Psoas muscle (tissue), 7 donors: ENCODE measurements at regions not wholly inside any gene's neighbourhood (a gene's known extent, or its start where the extent isn't known, plus 50 kb on each side); places are given as distances from the start of the nearest gene placed in this dataset.

Experiments
- ATAC-seq, 4 donors: fragments of 200-7000 bp; cut with Tn5 transposase; one replicate each; pipeline ENCODE4 v1.9.1; 2020; ENCODE audit warnings: moderate library complexity in 3 of 4, mild to moderate bottlenecking in 2 of 4
- DNase-seq, 2 donors: peaks; one replicate each; pipeline ENCODE4 v3.0.0-alpha.2; 2020
- H3K27ac ChIP-seq: fragments of 200-600 bp; one replicate; pipeline ENCODE4 v1.8.0; 2022
- H3K27me3 ChIP-seq, 3 donors: fragments of 200-600 bp in 1 of 3; one replicate each; pipeline versions ENCODE4 v1.6.1 to v1.8.0; 2013 to 2022; ENCODE audit warnings: low read length in 2 of 3, mild to moderate bottlenecking in 2 of 3, moderate library complexity in 1 of 3; ENCODE audit not compliant: insufficient read depth in 3 of 3
- H3K36me3 ChIP-seq, 2 donors: fragments of 200-600 bp in 1 of 2; one replicate each; pipeline versions ENCODE4 v1.6.1 to v1.8.0; 2013 to 2022; ENCODE audit warnings: low read depth in 1 of 2, mild to moderate bottlenecking in 1 of 2, moderate library complexity in 1 of 2; ENCODE audit not compliant: insufficient read depth in 1 of 2
- H3K4me1 ChIP-seq: fragments of 200-600 bp; one replicate; pipeline ENCODE4 v1.8.0; 2022
- H3K4me3 ChIP-seq: fragments of 200-600 bp; one replicate; pipeline ENCODE4 v1.8.0; 2022; ENCODE audit warnings: mild to moderate bottlenecking
- H3K9me3 ChIP-seq: fragments of 200-600 bp; one replicate; pipeline ENCODE4 v1.8.0; 2022
- WGBS, 3 donors: extraction: QIAGEN DNeasy Blood & Tissue Kit; methylation state at CpG; one replicate each; pipeline versions ENCODE4 v1.1.6 to v1.1.7; 2013; 5-methylcytosine and 5-hydroxymethylcytosine counted together
- intact Hi-C, 2 donors: fragments of 100-400 bp; cut with DNase I; formaldehyde crosslinking; loops; one replicate each; pipeline versions ENCODE4 v1.11.0 to v1.14.2; 2022
- TF ChIP-seq, protein P1 (sequence below): fragments of 200-600 bp; IDR thresholded peaks from one replicate; pipeline ENCODE4 v1.8.0; 2022; ENCODE audit warnings: antibody characterized with exemption
- donor health status: healthy with polysubstance abuse.
- donor health status: DM: no; HTN: no; CAD: no; lungs with moderate emphysema.
- donor health status: Bipolar disorder and iron deficiency.
- donor health status: healthy.
- donor health status: DM: yes; HTN: yes; CAD: no.
- donor health status: DM: no; HTN: no; CAD: no.
- donor health status: DM: yes; HTN: yes; CAD: no.

DNA sequence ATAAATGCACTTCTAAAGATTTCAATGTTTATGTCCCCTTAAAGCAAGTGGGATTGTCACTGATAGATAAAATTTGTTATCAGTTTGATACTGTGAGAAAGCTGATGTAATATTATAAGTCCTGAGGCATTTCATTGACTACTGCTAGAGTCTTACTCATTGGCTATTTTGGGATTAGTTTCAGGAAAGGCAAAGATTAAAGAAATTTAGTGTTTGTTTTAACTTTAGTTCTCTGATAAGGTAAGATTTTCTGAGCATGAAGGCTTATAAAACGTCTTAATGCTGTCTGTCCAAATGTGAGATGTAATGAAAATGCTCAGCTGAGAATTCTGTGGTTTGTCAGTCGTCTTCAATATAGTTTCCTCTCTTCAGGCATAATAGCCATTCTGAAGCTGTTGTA is 886.4 kb upstream of the CDH2 start:
- intact Hi-C loops, result no loop called here
- TF ChIP-seq, protein P1, sequence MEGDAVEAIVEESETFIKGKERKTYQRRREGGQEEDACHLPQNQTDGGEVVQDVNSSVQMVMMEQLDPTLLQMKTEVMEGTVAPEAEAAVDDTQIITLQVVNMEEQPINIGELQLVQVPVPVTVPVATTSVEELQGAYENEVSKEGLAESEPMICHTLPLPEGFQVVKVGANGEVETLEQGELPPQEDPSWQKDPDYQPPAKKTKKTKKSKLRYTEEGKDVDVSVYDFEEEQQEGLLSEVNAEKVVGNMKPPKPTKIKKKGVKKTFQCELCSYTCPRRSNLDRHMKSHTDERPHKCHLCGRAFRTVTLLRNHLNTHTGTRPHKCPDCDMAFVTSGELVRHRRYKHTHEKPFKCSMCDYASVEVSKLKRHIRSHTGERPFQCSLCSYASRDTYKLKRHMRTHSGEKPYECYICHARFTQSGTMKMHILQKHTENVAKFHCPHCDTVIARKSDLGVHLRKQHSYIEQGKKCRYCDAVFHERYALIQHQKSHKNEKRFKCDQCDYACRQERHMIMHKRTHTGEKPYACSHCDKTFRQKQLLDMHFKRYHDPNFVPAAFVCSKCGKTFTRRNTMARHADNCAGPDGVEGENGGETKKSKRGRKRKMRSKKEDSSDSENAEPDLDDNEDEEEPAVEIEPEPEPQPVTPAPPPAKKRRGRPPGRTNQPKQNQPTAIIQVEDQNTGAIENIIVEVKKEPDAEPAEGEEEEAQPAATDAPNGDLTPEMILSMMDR, result no peak
- Histone ChIP-seq H3K4me3 (no peak overlapping the region), H3K36me3 (no peaks in the 10 kb centered on the region), H3K9me3 (no peaks in the 10 kb centered on the region), H3K27me3 (no peaks in the 10 kb centered on the region), H3K4me1 (no peaks in the 10 kb centered on the region), H3K27ac (no peak overlapping the region)
- 55 to 64% (median 61%) methylated on average over 2 of the region's 2 CpGs for WGBS, 3 donors
- ATAC-seq, result no peak
- DNase-seq, result no peak

DNA sequence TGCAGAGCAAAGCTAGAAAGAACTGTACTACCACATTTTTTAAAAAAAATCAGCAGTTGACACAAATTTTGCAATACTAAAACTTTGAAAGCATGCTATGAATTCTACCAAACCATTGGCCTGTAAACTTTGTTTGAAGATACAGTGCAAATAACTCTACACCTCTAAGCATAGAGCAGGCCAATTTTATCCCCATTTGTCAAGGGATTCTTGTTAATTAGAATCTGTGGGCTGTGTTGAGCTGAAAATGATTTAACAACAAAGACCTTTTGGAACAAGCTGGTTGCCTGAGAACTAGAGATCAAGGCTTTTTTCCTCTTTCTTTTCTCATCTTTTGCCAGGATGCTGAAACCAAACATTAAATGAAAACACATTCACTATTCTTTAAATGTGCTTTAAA is 886.0 kb upstream of the CDH2 start:
- Histone ChIP-seq H3K36me3 (no peaks in the 10 kb centered on the region), H3K9me3 (no peaks in the 10 kb centered on the region), H3K4me3 (no peak overlapping the region), H3K27ac (no peak overlapping the region), H3K27me3 (no peaks in the 10 kb centered on the region), H3K4me1 (no peaks in the 10 kb centered on the region)
- TF ChIP-seq, protein P1, result no peak
- intact Hi-C loops, result no loop called here
- ATAC-seq, result no peak
- DNase-seq, result no peak

DNA sequence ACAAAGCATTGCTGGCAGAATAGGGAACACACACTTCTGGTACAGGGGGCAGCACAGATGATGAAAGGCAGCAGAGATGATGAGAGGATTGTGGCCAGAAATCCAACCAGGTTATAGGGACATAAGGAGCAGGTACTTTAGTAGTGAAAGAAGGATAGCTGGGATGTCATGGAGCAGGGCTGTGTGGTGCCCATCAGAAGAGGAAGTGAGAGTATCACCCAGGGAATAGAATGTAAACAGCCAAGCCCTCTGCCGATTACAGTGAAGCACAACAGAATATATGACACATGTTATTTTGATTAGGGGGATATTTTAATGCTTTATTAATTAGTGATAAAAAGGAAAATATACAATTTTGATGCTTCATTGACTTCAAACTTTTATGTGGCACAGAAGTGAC is 883.4 kb upstream of the CDH2 start:
- Histone ChIP-seq H3K27me3 (no peaks in the 10 kb centered on the region), H3K36me3 (no peaks in the 10 kb centered on the region), H3K9me3 (no peaks in the 10 kb centered on the region), H3K4me3 (no peak overlapping the region), H3K4me1 (no peaks in the 10 kb centered on the region), H3K27ac (no peak overlapping the region)
- DNase-seq (no peak), ATAC-seq (no peak)
- WGBS, 3 donors, result 62 to 66% (median 63%) methylated on average over 1 of the region's 1 CpG
- TF ChIP-seq, protein P1, result no peak
- intact Hi-C loops, result no loop called here

DNA sequence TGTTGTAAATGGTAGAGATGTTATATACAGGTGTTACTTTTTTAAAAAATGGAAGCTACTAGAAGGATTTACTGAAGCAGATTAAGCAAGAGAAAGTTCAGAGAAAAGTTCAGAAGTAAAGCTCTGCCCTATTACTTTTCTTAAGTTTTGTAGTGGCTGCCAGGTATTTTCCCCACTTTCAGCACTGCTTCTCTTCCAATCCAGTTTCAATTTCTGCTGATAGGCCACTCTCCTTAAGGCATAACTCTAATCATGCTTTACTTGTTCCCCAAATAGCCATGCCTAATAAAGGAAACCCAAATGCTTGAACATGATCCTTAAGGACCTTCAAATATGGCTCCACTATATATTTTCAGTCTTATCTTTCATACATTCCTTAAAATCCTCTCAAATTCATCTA is 880.8 kb upstream of the CDH2 start:
- H3K9me3 ChIP-seq, result no peaks in the 10 kb centered on the region
- DNase-seq (no peak), ATAC-seq (no peak)
- no peak overlapping the region for H3K4me3 ChIP-seq
- no peaks in the 10 kb centered on the region for H3K27me3 ChIP-seq
- no peaks in the 10 kb centered on the region for H3K4me1 ChIP-seq
- TF ChIP-seq, protein P1, result no peak
- no peaks in the 10 kb centered on the region for H3K36me3 ChIP-seq
- intact Hi-C loops, result no loop called here
- no peak overlapping the region for H3K27ac ChIP-seq

DNA sequence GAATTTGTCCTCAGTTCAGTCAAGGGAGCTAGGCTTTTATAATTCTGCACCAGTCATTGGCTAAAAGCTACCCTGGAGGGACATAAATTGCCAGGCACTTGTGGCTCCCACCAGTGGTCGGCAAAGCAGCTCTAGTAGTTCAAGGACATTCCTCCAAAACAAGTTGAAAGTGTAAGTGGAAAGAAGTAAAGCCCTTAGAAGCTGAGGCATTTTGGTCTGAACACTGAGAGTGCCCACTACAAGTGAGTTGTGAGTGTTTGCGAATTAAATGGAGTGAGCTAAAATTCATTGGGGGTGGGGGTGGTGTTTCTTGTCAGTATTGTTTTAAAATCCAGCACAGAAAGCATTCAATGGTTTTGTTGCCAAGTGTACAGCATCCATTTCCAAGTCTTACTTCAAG is 879.9 kb upstream of the CDH2 start:
- H3K9me3 ChIP-seq, result no peaks in the 10 kb centered on the region
- H3K4me1 ChIP-seq, result no peaks in the 10 kb centered on the region
- no peak overlapping the region for H3K4me3 ChIP-seq
- no peaks in the 10 kb centered on the region for H3K36me3 ChIP-seq
- TF ChIP-seq, protein P1, result no peak
- intact Hi-C loops, result no loop called here
- 61 to 78% (median 66%) methylated on average over 2 of the region's 2 CpGs for WGBS, 3 donors
- ATAC-seq, result no peak
- no peak overlapping the region for H3K27ac ChIP-seq
- DNase-seq, result no peak
- H3K27me3 ChIP-seq, result no peaks in the 10 kb centered on the region
